ENCODE measurements at regions not wholly inside any gene's neighbourhood (a gene's known extent, or its start where the extent isn't known, plus 50 kb on each side); places are given as distances from the start of the nearest gene placed in this dataset.
"Not testable (repeated sequence)": the region's sequence is repeated elsewhere in the genome, so short reads cannot be mapped to it uniquely, and the experiment has no call there.

- TF ChIP-seq CTCF (IDR thresholded peaks at IDR 0.05; ENCODE audit: borderline replicate concordance, control extremely low read depth, extremely low read depth, insufficient read depth, missing control alignments), result no peak
- in situ Hi-C loops (cut with MboI; ENCODE audit: low sequenced_read_pairs, unreplicated experiment), result no loop called here
Measured at GRCh38 chr9:1927546-1927945, 87.6 kb upstream of the SMARCA2 start.

DNA sequence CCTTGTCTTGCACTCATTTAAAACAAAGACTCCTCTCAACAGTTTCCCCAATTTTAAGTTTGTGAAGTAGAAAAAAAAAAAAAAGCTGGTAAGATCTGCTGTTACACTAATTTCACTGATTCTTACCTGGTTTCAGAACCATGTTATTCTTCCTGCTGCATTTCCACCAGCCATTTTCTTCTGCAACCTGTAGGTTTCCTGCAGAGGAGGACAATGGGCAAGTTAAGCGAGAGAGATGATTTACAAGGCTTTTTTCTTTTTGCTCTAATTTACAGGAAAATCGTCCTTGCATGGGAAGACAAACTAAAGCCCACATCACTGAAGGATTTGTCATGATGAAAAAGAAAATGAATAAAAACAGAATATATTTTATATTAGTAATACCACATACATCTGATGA, 86.0 kb upstream of the SMARCA2 start:
- DNase-seq (ENCODE audit: low spot score), result no peak
- in situ Hi-C loops (cut with MboI; ENCODE audit: low sequenced_read_pairs, unreplicated experiment), result no loop called here
- no peak for TF ChIP-seq CTCF (IDR thresholded peaks at IDR 0.05; ENCODE audit: borderline replicate concordance, control extremely low read depth, extremely low read depth, insufficient read depth, missing control alignments)

More at GRCh38 chr9:1927546-1927945, 87.6 kb upstream of the SMARCA2 start:
- no peak for DNase-seq (ENCODE audit: low spot score)

DNA sequence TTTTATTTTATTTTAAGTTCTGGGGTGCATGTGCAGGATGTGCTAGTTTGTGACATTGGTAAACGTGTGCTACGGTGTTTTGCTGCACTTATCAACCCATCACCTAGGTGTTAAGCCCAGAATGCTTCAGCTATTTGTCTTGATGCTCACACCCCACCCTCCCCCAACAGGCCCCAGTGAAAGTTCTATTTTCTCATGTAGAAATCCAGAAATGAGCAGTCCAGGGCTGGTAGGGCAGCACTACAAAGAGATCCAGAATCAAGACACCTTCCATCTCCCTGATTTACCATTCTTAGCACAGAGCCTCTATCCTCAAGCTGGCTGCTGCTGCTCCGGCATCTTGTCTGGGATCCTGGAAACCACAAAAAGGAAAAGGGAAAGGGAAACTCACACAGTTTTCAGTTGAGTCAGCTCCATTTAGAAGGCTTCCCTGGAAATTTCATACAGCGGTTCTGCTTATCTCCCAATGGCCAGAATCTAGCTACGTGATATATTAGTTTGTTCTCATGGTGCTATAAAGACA, 85.4 kb upstream of the SMARCA2 start:
- no peak for TF ChIP-seq CTCF (IDR thresholded peaks at IDR 0.05; ENCODE audit: borderline replicate concordance, control extremely low read depth, extremely low read depth, insufficient read depth, missing control alignments)
- DNase-seq (ENCODE audit: low spot score), result no peak
- in situ Hi-C loops (cut with MboI; ENCODE audit: low sequenced_read_pairs, unreplicated experiment), result loop anchor here (10.0 kb wide), 1 partner anchor 55 kb away; no protein-coding TSS in a partner anchor

DNA sequence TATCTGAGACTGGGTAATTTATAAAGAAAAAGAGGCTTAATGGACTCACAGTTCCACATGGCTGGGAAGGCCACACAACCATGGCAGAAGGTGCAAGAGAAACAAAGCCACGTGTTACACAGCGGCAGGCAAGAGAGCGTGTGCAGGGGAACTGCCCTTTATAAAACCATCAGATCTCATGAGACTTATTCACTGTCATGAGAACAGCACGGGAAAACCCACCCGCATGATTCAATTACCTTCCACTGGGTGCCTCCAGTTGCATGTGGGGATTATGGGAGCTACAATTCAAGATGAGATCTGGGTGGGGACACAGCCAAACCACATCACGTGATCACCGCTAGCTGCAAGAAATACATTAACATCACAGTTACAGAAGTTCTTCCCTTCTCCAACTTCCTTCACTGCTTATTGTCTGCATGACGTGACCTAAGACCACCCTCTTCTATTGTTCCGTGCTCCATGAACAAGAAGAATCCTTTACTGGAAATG, 84.9 kb upstream of the SMARCA2 start:
- not testable (repeated sequence) for DNase-seq (ENCODE audit: low spot score)
- in situ Hi-C loops (cut with MboI; ENCODE audit: low sequenced_read_pairs, unreplicated experiment), result loop anchor here (10.0 kb wide), 1 partner anchor 55 kb away; no protein-coding TSS in a partner anchor

- peak; percentile 16 for DNase-seq (ENCODE audit: low spot score)
- no peak for TF ChIP-seq CTCF (IDR thresholded peaks at IDR 0.05; ENCODE audit: borderline replicate concordance, control extremely low read depth, extremely low read depth, insufficient read depth, missing control alignments)
- in situ Hi-C loops (cut with MboI; ENCODE audit: low sequenced_read_pairs, unreplicated experiment), result loop anchor here (10.0 kb wide), 1 partner anchor 63 kb away; no protein-coding TSS in a partner anchor
Measured at GRCh38 chr9:1938135-1938534, 77.0 kb upstream of the SMARCA2 start.

GRCh38 chr9:1938675-1939170, 76.4 kb upstream of the SMARCA2 start:
- in situ Hi-C loops (cut with MboI; ENCODE audit: low sequenced_read_pairs, unreplicated experiment), result loop anchor here (10.0 kb wide), 1 partner anchor 64 kb away; no protein-coding TSS in a partner anchor
- TF ChIP-seq CTCF (IDR thresholded peaks at IDR 0.05; ENCODE audit: borderline replicate concordance, control extremely low read depth, extremely low read depth, insufficient read depth, missing control alignments), result no peak
- peak; percentile 50 for DNase-seq (ENCODE audit: low spot score)

- TF ChIP-seq CTCF (IDR thresholded peaks at IDR 0.05; ENCODE audit: borderline replicate concordance, control extremely low read depth, extremely low read depth, insufficient read depth, missing control alignments), result no peak
- in situ Hi-C loops (cut with MboI; ENCODE audit: low sequenced_read_pairs, unreplicated experiment), result loop anchor here (10.0 kb wide), 1 partner anchor 65 kb away; no protein-coding TSS in a partner anchor
- DNase-seq (ENCODE audit: low spot score), result peak; percentile 27
Measured at GRCh38 chr9:1939466-1939865, 75.7 kb upstream of the SMARCA2 start.

Data from GM13976 (cell line).